Ovary (tissue), 7 donors: ENCODE measurements at regions not wholly inside any gene's neighbourhood (a gene's known extent, or its start where the extent isn't known, plus 50 kb on each side); places are given as distances from the start of the nearest gene placed in this dataset.

ENCODE experiments used
- DNase-seq, 5 donors: peaks; one replicate each; pipeline ENCODE4 v3.0.0-alpha.2; 2019 to 2020
- H3K27ac ChIP-seq, 2 donors: fragments of 200-600 bp; one replicate each; pipeline versions ENCODE4 v1.5.1 to v1.8.0; 2019 to 2022
- H3K27me3 ChIP-seq: fragments of 200-600 bp; one replicate; pipeline ENCODE4 v1.8.0; 2022
- H3K36me3 ChIP-seq: fragments of 200-600 bp; sonication (generic); one replicate; pipeline ENCODE4 v1.5.1; 2019
- H3K4me1 ChIP-seq: one replicate; pipeline ENCODE4 v1.8.1; 2013; ENCODE audit warnings: mild to moderate bottlenecking, moderate library complexity; ENCODE audit not compliant: insufficient read depth
- H3K4me3 ChIP-seq: fragments of 200-600 bp; sonication (generic); one replicate; pipeline ENCODE4 v1.5.1; 2017
- H3K9me3 ChIP-seq, 2 donors: fragments of 200-600 bp in 1 of 2; sonication (generic) in 1 of 2; one replicate each; pipeline versions ENCODE4 v1.5.1 to v1.8.1; 2013 to 2019; ENCODE audit warnings: mild to moderate bottlenecking in 1 of 2, moderate library complexity in 1 of 2
- EP300 ChIP-seq: sonication (generic); formaldehyde crosslinking; IDR thresholded peaks from one replicate; pipeline ENCODE4 v1.6.1; 2017; ENCODE audit warnings: antibody characterized with exemption
- POLR2A ChIP-seq: fragments of 450-650 bp; IDR thresholded peaks from one replicate; pipeline ENCODE4 v1.6.1; 2017; ENCODE audit warnings: antibody characterized with exemption, mild to moderate bottlenecking, moderate library complexity
- WGBS, 3 donors: extraction: QIAGEN DNeasy Blood & Tissue Kit in 1 of 3; methylation state at CpG; one replicate each; pipeline versions ENCODE4 v1.1.5 to v1.1.7; 2013 to 2017; 5-methylcytosine and 5-hydroxymethylcytosine counted together
- intact Hi-C, 4 donors: fragments of 100-400 bp; cut with DNase I; formaldehyde crosslinking; loops; one replicate each; pipeline versions ENCODE4 v1.11.0 to v1.15.1; 2022 to 2023
- TF ChIP-seq, protein P1 (sequence below), 3 donors: fragments of 450-650 bp in 2 of 3; fragments of 200-600 bp in 1 of 3; IDR thresholded peaks; one replicate each; pipeline versions ENCODE4 v1.5.1 to v1.8.0; 2016 to 2022; ENCODE audit warnings: antibody characterized with exemption in 3 of 3, mild to moderate bottlenecking in 1 of 3
- donor health status: DM: no; HTN: no; CAD: no; lungs with moderate emphysema.
- donor health status: DM: no; HTN: no; CAD: no.
- donor health status: Bipolar disorder and iron deficiency.
- donor health status: DM: no; HTN: no; CAD: no.
- donor health status: DM: yes; HTN: yes; CAD: no.

DNA sequence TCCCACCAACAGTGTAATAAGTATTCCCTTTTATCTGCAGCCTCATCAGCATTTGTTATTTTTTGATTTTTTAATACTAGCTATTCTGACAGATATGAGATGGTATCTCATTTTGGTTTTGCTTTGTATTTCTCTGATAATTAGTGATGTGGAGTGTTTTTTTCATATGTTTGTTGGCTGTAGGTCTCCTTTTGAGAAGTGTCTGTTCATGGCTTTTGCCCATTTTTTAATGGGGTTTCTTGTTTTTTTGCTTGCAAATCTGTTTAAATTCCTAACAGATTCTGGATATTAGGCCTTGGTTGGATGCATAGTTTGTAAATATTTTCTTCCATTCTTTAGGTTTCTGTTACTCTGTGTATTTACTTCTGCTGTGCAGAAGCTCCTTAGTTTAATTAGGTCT is 445.4 kb upstream of the DAB2 start:
- Histone ChIP-seq H3K4me3 (no peak overlapping the region), H3K36me3 (no peaks in the 10 kb centered on the region), H3K27ac (no peak overlapping the region), H3K4me1 (no peaks in the 10 kb centered on the region), H3K27me3 (no peaks in the 10 kb centered on the region), H3K9me3 (no peaks in the 10 kb centered on the region)
- DNase-seq: no peak
- intact Hi-C loops: no loop called here
- TF ChIP-seq POLR2A: no peak
- TF ChIP-seq, protein P1, sequence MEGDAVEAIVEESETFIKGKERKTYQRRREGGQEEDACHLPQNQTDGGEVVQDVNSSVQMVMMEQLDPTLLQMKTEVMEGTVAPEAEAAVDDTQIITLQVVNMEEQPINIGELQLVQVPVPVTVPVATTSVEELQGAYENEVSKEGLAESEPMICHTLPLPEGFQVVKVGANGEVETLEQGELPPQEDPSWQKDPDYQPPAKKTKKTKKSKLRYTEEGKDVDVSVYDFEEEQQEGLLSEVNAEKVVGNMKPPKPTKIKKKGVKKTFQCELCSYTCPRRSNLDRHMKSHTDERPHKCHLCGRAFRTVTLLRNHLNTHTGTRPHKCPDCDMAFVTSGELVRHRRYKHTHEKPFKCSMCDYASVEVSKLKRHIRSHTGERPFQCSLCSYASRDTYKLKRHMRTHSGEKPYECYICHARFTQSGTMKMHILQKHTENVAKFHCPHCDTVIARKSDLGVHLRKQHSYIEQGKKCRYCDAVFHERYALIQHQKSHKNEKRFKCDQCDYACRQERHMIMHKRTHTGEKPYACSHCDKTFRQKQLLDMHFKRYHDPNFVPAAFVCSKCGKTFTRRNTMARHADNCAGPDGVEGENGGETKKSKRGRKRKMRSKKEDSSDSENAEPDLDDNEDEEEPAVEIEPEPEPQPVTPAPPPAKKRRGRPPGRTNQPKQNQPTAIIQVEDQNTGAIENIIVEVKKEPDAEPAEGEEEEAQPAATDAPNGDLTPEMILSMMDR (IDR thresholded peaks at IDR 0.05): no peak
- TF ChIP-seq EP300: no peak

DNA sequence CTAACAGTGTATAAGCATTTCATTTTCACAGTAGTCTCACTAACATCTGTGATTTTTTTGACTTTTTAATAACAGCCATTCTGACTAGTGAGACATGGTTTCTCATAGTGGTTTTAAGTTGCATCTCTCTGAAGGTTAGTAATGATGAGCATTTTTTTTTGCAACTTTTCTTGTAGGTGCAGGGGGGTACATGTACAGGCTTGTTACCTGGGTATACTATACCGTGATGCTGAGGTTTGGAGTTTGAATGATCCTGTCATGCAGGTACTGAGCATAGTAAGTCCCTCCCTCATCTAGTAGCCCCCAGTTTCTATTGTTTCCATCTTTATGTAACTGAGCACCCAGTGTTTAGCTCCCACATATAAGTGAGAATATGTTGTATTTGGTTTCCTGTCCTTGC is 444.6 kb upstream of the DAB2 start:
- Histone ChIP-seq H3K4me3 (no peak overlapping the region), H3K4me1 (no peaks in the 10 kb centered on the region), H3K27ac (no peak overlapping the region), H3K27me3 (no peaks in the 10 kb centered on the region), H3K9me3 (no peaks in the 10 kb centered on the region), H3K36me3 (no peaks in the 10 kb centered on the region)
- TF ChIP-seq EP300 (no peak), POLR2A (no peak)
- TF ChIP-seq, protein P1 (IDR thresholded peaks at IDR 0.05): no peak
- WGBS, 3 donors: 76 to 93% (median 81%) methylated on average over 1 of the region's 1 CpG
- DNase-seq: no peak
- intact Hi-C loops: no loop called here

DNA sequence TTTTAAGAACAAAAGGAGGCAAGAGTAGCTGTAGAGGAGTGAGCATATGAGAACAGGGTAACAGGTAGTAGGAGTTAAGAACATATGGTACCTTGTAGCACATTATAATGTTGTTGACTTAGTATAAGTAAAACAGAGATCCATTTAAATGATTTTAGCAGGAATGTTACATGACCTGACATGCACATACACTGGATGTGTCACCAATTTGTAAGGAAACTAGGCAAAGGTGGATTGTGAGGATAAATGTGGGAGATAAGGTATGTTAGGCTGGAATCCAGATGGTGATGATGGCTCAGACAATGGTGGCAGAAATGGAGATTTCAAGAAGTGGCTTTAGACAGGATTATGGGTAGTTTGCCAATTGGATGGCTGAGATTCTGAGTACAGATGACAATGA is 443.1 kb upstream of the DAB2 start:
- no peaks in the 10 kb centered on the region for H3K36me3 ChIP-seq
- no peak overlapping the region for H3K27ac ChIP-seq
- H3K4me1 ChIP-seq: no peaks in the 10 kb centered on the region
- TF ChIP-seq EP300 (no peak), POLR2A (no peak)
- TF ChIP-seq, protein P1 (IDR thresholded peaks at IDR 0.05): no peak
- no peak for DNase-seq
- intact Hi-C loops: no loop called here
- no peak overlapping the region for H3K4me3 ChIP-seq
- H3K27me3 ChIP-seq: no peaks in the 10 kb centered on the region
- H3K9me3 ChIP-seq: no peaks in the 10 kb centered on the region

DNA sequence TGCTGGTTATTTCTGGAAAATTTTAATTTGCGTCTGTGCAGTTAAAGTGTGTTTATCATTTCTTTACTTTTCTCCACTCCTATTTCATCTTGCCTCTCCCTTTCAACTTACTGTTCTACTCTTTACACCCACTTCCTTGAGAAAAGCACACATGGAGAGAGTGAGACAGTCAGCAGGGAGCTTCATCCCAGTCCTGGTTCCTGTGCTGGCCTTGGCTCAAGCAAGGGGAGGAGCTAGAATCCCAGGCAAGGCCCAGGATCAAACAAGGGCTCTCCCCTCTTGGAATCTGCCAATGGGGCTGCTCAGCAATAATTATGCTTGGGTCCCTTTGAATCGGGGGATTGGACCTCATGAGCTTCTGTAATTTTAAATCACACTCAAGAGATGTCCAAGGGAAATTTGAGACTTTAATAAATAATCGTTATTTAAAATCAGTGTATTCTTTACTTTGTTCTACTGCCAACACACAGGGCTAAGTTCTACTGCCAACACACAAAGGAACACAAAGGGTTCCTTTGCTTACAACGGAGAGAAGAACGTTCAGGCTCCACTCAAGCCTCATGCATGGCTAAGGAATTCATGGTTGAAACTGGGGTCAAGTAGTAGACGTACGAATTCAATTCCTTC is 439.3 kb upstream of the DAB2 start:
- Histone ChIP-seq H3K27me3 (no peaks in the 10 kb centered on the region), H3K4me1 (no peaks in the 10 kb centered on the region), H3K27ac (no peak overlapping the region), H3K4me3 (no peak overlapping the region), H3K36me3 (no peaks in the 10 kb centered on the region), H3K9me3 (no peaks in the 10 kb centered on the region)
- intact Hi-C loops: no loop called here
- 71 to 78% (median 74%) methylated on average over 7 of the region's 7 CpGs for WGBS, 3 donors
- no peak for DNase-seq
- TF ChIP-seq POLR2A (no peak), EP300 (no peak)
- TF ChIP-seq, protein P1 (IDR thresholded peaks at IDR 0.05): no peak
